ENCODE measurements at regions not wholly inside any gene's neighbourhood (a gene's known extent, or its start where the extent isn't known, plus 50 kb on each side); places are given as distances from the start of the nearest gene placed in this dataset.

DNA sequence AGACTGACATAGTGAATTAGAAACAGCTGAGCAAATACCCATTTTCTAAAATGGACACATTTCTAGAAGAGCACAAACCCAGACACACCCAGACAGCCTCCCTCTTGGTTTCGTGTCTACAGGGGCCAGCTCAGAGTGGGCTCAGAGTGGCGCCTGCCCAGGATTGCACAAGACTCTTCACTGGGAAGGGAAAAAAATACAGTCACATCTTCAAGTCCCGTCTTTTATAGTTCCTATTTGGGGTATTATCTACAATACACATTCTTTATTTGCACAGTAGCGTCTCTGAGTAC, 246.1 kb upstream of the AFDN start:
- Histone ChIP-seq H3K27ac (ENCODE audit: extremely low read length, insufficient read depth, low read length) (no peak overlapping the region), H3K4me1 (ENCODE audit: insufficient read depth, low read length) (peaks cover 43% of the 10 kb centered on the region), H3K9me3 (ENCODE audit: low read length) (0 out of 2 replicates have a peak, but pooled peaks cover 5% of the 10 kb centered on the region), H3K79me2 (ENCODE audit: insufficient read depth, low read length) (no peaks in the 10 kb centered on the region), H3K36me3 (replicated peaks in 1 of 2; ENCODE audit: control insufficient read depth in 1 of 2, insufficient read depth in 2 of 2, low read length in 2 of 2) (no peaks in the 10 kb centered on the region), H3K4me3 (replicated peaks in 1 of 3; ENCODE audit: insufficient read depth in 1 of 3, low read depth in 2 of 3, low read length in 3 of 3) (no peak overlapping the region), H3K9ac (ENCODE audit: insufficient read depth, low read depth, low read length) (no peak overlapping the region), H3K4me2 (ENCODE audit: low read depth, low read length) (no peak overlapping the region), H2AFZ (ENCODE audit: low read length) (no peak overlapping the region), H3K27me3 (ENCODE audit: control insufficient read depth in 1 of 2, insufficient read depth in 2 of 2, low read length in 2 of 2) (peaks cover 0 to 7% of the 10 kb centered on the region in 2 experiments; a peak in 1 of 5 replicates), H4K20me1 (ENCODE audit: insufficient read depth, low read length) (no peaks in the 10 kb centered on the region)
- ATAC-seq (no peak), DNase-seq (ENCODE audit: low spot score) (no peak), FAIRE-seq (no peak)
- WGBS (ENCODE audit: low lambda C conversion rate) = 6% methylated on average over 4 of the region's 4 CpGs
- TF ChIP-seq BCL6 (CRISPR knock-in tag; IDR thresholded peaks at IDR 0.05) = no peak
- TF ChIP-seq ZNF816 (CRISPR knock-in tag; IDR thresholded peaks at IDR 0.05; ENCODE audit: borderline replicate concordance) = 0 out of 2 replicates have a peak, but pooled peaks have one; percentile 27
- peak; percentile 66 for TF ChIP-seq CEBPG (CRISPR knock-in tag; IDR thresholded peaks at IDR 0.05)
- no peak for TF ChIP-seq TBX3 (IDR thresholded peaks at IDR 0.05; ENCODE audit: borderline replicate concordance)
- peak; percentile 75 for TF ChIP-seq CEBPB (IDR thresholded peaks at IDR 0.05; ENCODE audit: borderline replicate concordance, low read depth, low read length)
- in situ Hi-C loops (cut with HindIII; ENCODE audit: extremely low pct_ligation_motif_present, low pct_unique_long_range_greater_than_20kb) (no loop called here), intact Hi-C loops (cut with micrococcal nuclease; ENCODE audit: unreplicated experiment) (no loop called here)
- BruUV-seq (replicated peaks) = no TSS peak
- CTCF ChIA-PET (ENCODE audit: low intra/inter-chr PET ratio, low total read pairs) = no interaction called here
- POLR2A ChIA-PET = no interaction called here

DNA sequence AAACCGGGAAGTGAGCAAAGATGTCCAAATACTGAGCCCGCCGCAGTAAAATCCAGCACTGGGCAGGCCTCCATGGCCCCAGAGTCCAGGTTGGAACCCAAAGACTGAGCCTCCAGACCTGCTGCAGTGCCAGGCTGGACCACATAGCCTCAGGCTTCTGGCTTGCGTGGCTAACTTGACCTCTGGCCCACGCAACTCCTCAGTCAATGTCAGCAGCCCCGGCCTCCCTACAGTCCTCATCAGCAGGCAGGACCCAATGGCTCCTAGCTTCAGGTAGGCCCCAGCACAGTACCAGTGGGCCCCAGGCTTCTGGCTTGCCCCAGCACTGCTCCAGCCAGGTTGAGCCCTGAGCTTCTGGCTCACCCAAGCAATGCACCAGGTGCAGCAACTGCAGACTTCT, 245.1 kb upstream of the AFDN start:
- Histone ChIP-seq H3K27ac (ENCODE audit: extremely low read length, insufficient read depth, low read length) (no peak overlapping the region), H3K4me2 (ENCODE audit: low read depth, low read length) (no peak overlapping the region), H2AFZ (ENCODE audit: low read length) (no peak overlapping the region), H3K4me1 (ENCODE audit: insufficient read depth, low read length) (peaks cover 43% of the 10 kb centered on the region), H4K20me1 (ENCODE audit: insufficient read depth, low read length) (no peaks in the 10 kb centered on the region), H3K36me3 (replicated peaks in 1 of 2; ENCODE audit: control insufficient read depth in 1 of 2, insufficient read depth in 2 of 2, low read length in 2 of 2) (no peaks in the 10 kb centered on the region), H3K27me3 (ENCODE audit: control insufficient read depth in 1 of 2, insufficient read depth in 2 of 2, low read length in 2 of 2) (peaks cover 0 to 7% of the 10 kb centered on the region in 2 experiments; a peak in 1 of 5 replicates), H3K9ac (ENCODE audit: insufficient read depth, low read depth, low read length) (no peak overlapping the region), H3K79me2 (ENCODE audit: insufficient read depth, low read length) (no peaks in the 10 kb centered on the region), H3K9me3 (ENCODE audit: low read length) (0 out of 2 replicates have a peak, but pooled peaks cover 5% of the 10 kb centered on the region), H3K4me3 (replicated peaks in 1 of 3; ENCODE audit: insufficient read depth in 1 of 3, low read depth in 2 of 3, low read length in 3 of 3) (no peak overlapping the region)
- POLR2A ChIA-PET = no interaction called here
- no peak for TF ChIP-seq SRSF4 (IDR thresholded peaks at IDR 0.05; ENCODE audit: low read depth, low read length, poor library complexity, severe bottlenecking)
- TF ChIP-seq KDM2A (CRISPR knock-in tag; IDR thresholded peaks at IDR 0.05; ENCODE audit: borderline replicate concordance, low read depth) = no peak
- no peak for TF ChIP-seq HDAC1 (CRISPR knock-in tag; IDR thresholded peaks at IDR 0.05)
- TF ChIP-seq ZNF124 (CRISPR knock-in tag; IDR thresholded peaks at IDR 0.05) = no peak
- no peak for TF ChIP-seq ZNF550 (CRISPR knock-in tag; IDR thresholded peaks at IDR 0.05; ENCODE audit: borderline replicate concordance)
- no peak for TF ChIP-seq ISX (CRISPR knock-in tag; conservative IDR thresholded peaks at IDR 0.05)
- TF ChIP-seq IKZF1 (IDR thresholded peaks at IDR 0.05) = no peak
- TF ChIP-seq ZNF572 (CRISPR knock-in tag; IDR thresholded peaks at IDR 0.05) = peak; percentile 60; the same call in 1 of the 2 replicates
- ATAC-seq = no peak
- in situ Hi-C loops (cut with HindIII; ENCODE audit: extremely low pct_ligation_motif_present, low pct_unique_long_range_greater_than_20kb) = no loop called here
- 63% methylated on average over 6 of the region's 6 CpGs for WGBS (ENCODE audit: low lambda C conversion rate)
- BruUV-seq (replicated peaks) = no TSS peak
- FAIRE-seq = no peak
- DNase-seq (ENCODE audit: low spot score) = no peak
- CTCF ChIA-PET (ENCODE audit: low intra/inter-chr PET ratio, low total read pairs) = no interaction called here
- intact Hi-C loops (cut with micrococcal nuclease; ENCODE audit: unreplicated experiment) = no loop called here
